ENCODE measurements at regions not wholly inside any gene's neighbourhood (a gene's known extent, or its start where the extent isn't known, plus 50 kb on each side); places are given as distances from the start of the nearest gene placed in this dataset.

GRCh38 chr6:169959136-169960002 lies 207.9 kb downstream of the ERMARD start (continued):
- TF ChIP-seq CHD7 (IDR thresholded peaks at IDR 0.05; ENCODE audit: insufficient replicate concordance, low read length) (no peak), RNF2 (IDR thresholded peaks at IDR 0.05; ENCODE audit: borderline replicate concordance, low read depth, low read length, missing control alignments, poor library complexity, severe bottlenecking) (no peak), GTF2F1 (IDR thresholded peaks at IDR 0.05; ENCODE audit: borderline replicate concordance, low read depth, low read length) (no peak), BACH1 (IDR thresholded peaks at IDR 0.05; ENCODE audit: low read length) (no peak), ATF3 (IDR thresholded peaks at IDR 0.05; ENCODE audit: insufficient read depth, low read depth, low read length) (no peak), TAF7 (optimal IDR thresholded peaks at IDR 0.05; ENCODE audit: borderline replicate concordance, low read depth, low read length) (no peak), CEBPB (IDR thresholded peaks at IDR 0.05; ENCODE audit: low read depth, low read length) (no peak)

Measured in H1 (cell line).